Neural cell (in vitro differentiated cells): ENCODE measurements at regions not wholly inside any gene's neighbourhood (a gene's known extent, or its start where the extent isn't known, plus 50 kb on each side); places are given as distances from the start of the nearest gene placed in this dataset.

Experiments
- H2AFZ ChIP-seq: fragments of 200-600, 300-800 bp; sonication (generic), shearing (Covaris generic); 2 replicates; pipeline ENCODE4 v1.6.0; 2014; ENCODE audit warnings: low read depth, mild to moderate bottlenecking, antibody characterized with exemption, low read length, moderate library complexity
- H3F3A ChIP-seq: fragments of 200-600 bp; shearing (Covaris generic); 2 replicates; pipeline ENCODE4 v1.6.1; 2016; ENCODE audit warnings: mild to moderate bottlenecking, moderate library complexity, mixed read lengths, antibody characterized with exemption, low read length; ENCODE audit not compliant: insufficient read depth, poor library complexity, severe bottlenecking
- H3K27ac ChIP-seq: fragments of 200-600, 300-800 bp; sonication (generic), shearing (Covaris generic); 2 replicates; pipeline ENCODE4 v1.5.1; 2014; ENCODE audit warnings: mild to moderate bottlenecking, low read length, moderate library complexity
- H3K27me3 ChIP-seq: fragments of 300-800, 200-600 bp; sonication (generic), shearing (Covaris generic); 2 replicates; pipeline ENCODE4 v1.6.0; 2014; ENCODE audit warnings: mild to moderate bottlenecking, low read depth, low read length, moderate library complexity; ENCODE audit not compliant: insufficient read depth
- H3K36me3 ChIP-seq: fragments of 300-800, 200-600 bp; sonication (generic), shearing (Covaris generic); 2 replicates; pipeline ENCODE4 v1.5.1; 2014; ENCODE audit warnings: mild to moderate bottlenecking, antibody characterized with exemption, low read length, moderate library complexity; ENCODE audit not compliant: insufficient read depth
- H3K4me2 ChIP-seq: fragments of 300-800, 200-600 bp; sonication (generic), shearing (Covaris generic); 2 replicates; pipeline ENCODE4 v1.6.0; 2014; ENCODE audit warnings: mild to moderate bottlenecking, low read length
- H3K4me3 ChIP-seq: fragments of 300-800, 200-600 bp; sonication (generic), shearing (Covaris generic); 2 replicates; pipeline ENCODE4 v1.5.1; 2014; ENCODE audit warnings: mild to moderate bottlenecking, low read length, moderate library complexity
- H3K79me2 ChIP-seq: fragments of 200-600 bp; shearing (Covaris generic); replicated peaks from 2 replicates; pipeline ENCODE4 v1.6.0; 2014; ENCODE audit warnings: mild to moderate bottlenecking, low read length, moderate library complexity; ENCODE audit not compliant: insufficient read depth
- H3K9ac ChIP-seq: fragments of 300-800, 200-600 bp; sonication (generic), shearing (Covaris generic); 2 replicates; pipeline ENCODE4 v1.6.1; 2016; ENCODE audit warnings: mild to moderate bottlenecking, low read length, mixed read lengths
- H3K9me2 ChIP-seq: fragments of 200-600 bp; shearing (Covaris generic); 2 replicates; pipeline ENCODE4 v1.6.1; 2016; ENCODE audit warnings: mild to moderate bottlenecking, low read length, mixed read lengths; ENCODE audit not compliant: insufficient read depth
- H3K9me3 ChIP-seq: fragments of 200-600, 300-800 bp; sonication (generic), shearing (Covaris generic); 2 replicates; pipeline ENCODE4 v1.6.1; 2016; ENCODE audit warnings: mild to moderate bottlenecking, mixed run types, low read length, moderate library complexity, mixed read lengths
- H4K20me1 ChIP-seq: fragments of 200-600 bp; shearing (Covaris generic); 2 replicates; pipeline ENCODE4 v1.6.1; 2016; ENCODE audit warnings: mild to moderate bottlenecking, mixed run types; ENCODE audit not compliant: insufficient read depth
- CTCF ChIP-seq: fragments of 450-650 bp; IDR thresholded peaks from 2 replicates; pipeline ENCODE4 v1.5.1; 2014; ENCODE audit warnings: antibody characterized with exemption, mild to moderate bottlenecking, moderate library complexity; ENCODE audit not compliant: poor library complexity, severe bottlenecking
- EP300 ChIP-seq: fragments of 450-650 bp; conservative IDR thresholded peaks from 2 replicates; pipeline ENCODE4 v1.6.1; 2014; ENCODE audit warnings: antibody characterized with exemption, mild to moderate bottlenecking, moderate library complexity; ENCODE audit not compliant: poor library complexity, severe bottlenecking
- EZH2 ChIP-seq: fragments of 200-600, 300-800 bp; shearing (Covaris generic), sonication (generic); IDR thresholded peaks from 2 replicates; pipeline ENCODE4 v1.6.1; 2014; ENCODE audit warnings: antibody characterized with exemption, low read length, borderline replicate concordance, mild to moderate bottlenecking; ENCODE audit not compliant: insufficient read depth, poor library complexity, severe bottlenecking
- MXI1 ChIP-seq: fragments of 450-650 bp; conservative IDR thresholded peaks from 2 replicates; pipeline ENCODE4 v1.6.1; 2014; ENCODE audit warnings: antibody characterized with exemption, mild to moderate bottlenecking; ENCODE audit not compliant: poor library complexity, severe bottlenecking
- POLR2AphosphoS5 ChIP-seq: IDR thresholded peaks from 2 replicates; pipeline ENCODE4 v1.6.1; 2012
- RAD21 ChIP-seq: fragments of 450-650 bp; conservative IDR thresholded peaks from 2 replicates; pipeline ENCODE4 v1.6.1; 2014; ENCODE audit warnings: antibody characterized with exemption, mild to moderate bottlenecking, moderate library complexity
- SMC3 ChIP-seq: fragments of 450-650 bp; conservative IDR thresholded peaks from 2 replicates; pipeline ENCODE4 v1.6.1; 2014; ENCODE audit warnings: antibody characterized with exemption, mild to moderate bottlenecking, moderate library complexity; ENCODE audit not compliant: poor library complexity
- TAF1 ChIP-seq: IDR thresholded peaks from 2 replicates; pipeline ENCODE4 v1.6.1; 2012; ENCODE audit warnings: low read depth
- TF ChIP-seq, protein P1 (sequence below): IDR thresholded peaks from 2 replicates; pipeline ENCODE4 v1.6.1; 2012; ENCODE audit warnings: borderline replicate concordance

GRCh38 chr17:6927290-6928126 lies 68.3 kb upstream of the ALOX12 start:
- Histone ChIP-seq H3F3A (no peaks in the 10 kb centered on the region), H4K20me1 (no peaks in the 10 kb centered on the region), H3K9ac (no peak overlapping the region), H3K27me3 (no peaks in the 10 kb centered on the region), H3K36me3 (no peaks in the 10 kb centered on the region), H3K9me2 (no peaks in the 10 kb centered on the region), H3K9me3 (peaks cover 5% of the 10 kb centered on the region), H3K4me3 (no peak overlapping the region), H3K4me2 (no peak overlapping the region), H3K79me2 (no peaks in the 10 kb centered on the region), H2AFZ (no peak overlapping the region), H3K27ac (no peak overlapping the region)
- TF ChIP-seq EP300, result no peak
- TF ChIP-seq EZH2, result no peak
- TF ChIP-seq CTCF, result no peak
- no peak for TF ChIP-seq POLR2AphosphoS5
- no peak for TF ChIP-seq TAF1
- no peak for TF ChIP-seq MXI1
- TF ChIP-seq SMC3, result no peak
- TF ChIP-seq, protein P1, sequence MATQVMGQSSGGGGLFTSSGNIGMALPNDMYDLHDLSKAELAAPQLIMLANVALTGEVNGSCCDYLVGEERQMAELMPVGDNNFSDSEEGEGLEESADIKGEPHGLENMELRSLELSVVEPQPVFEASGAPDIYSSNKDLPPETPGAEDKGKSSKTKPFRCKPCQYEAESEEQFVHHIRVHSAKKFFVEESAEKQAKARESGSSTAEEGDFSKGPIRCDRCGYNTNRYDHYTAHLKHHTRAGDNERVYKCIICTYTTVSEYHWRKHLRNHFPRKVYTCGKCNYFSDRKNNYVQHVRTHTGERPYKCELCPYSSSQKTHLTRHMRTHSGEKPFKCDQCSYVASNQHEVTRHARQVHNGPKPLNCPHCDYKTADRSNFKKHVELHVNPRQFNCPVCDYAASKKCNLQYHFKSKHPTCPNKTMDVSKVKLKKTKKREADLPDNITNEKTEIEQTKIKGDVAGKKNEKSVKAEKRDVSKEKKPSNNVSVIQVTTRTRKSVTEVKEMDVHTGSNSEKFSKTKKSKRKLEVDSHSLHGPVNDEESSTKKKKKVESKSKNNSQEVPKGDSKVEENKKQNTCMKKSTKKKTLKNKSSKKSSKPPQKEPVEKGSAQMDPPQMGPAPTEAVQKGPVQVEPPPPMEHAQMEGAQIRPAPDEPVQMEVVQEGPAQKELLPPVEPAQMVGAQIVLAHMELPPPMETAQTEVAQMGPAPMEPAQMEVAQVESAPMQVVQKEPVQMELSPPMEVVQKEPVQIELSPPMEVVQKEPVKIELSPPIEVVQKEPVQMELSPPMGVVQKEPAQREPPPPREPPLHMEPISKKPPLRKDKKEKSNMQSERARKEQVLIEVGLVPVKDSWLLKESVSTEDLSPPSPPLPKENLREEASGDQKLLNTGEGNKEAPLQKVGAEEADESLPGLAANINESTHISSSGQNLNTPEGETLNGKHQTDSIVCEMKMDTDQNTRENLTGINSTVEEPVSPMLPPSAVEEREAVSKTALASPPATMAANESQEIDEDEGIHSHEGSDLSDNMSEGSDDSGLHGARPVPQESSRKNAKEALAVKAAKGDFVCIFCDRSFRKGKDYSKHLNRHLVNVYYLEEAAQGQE, result no peak
- no peak for TF ChIP-seq RAD21

- H3K4me3 ChIP-seq, result no peak overlapping the region
- H2AFZ ChIP-seq, result no peak overlapping the region
- no peak for TF ChIP-seq SMC3
- TF ChIP-seq RAD21, result no peak
- no peak for TF ChIP-seq TAF1
- TF ChIP-seq MXI1, result no peak
- no peak for TF ChIP-seq EP300
- TF ChIP-seq CTCF, result no peak
- TF ChIP-seq POLR2AphosphoS5, result no peak
- no peak for TF ChIP-seq EZH2
- TF ChIP-seq, protein P1, result no peak
- no peak overlapping the region for H3K9ac ChIP-seq
- H3K4me2 ChIP-seq, result no peak overlapping the region
- peaks cover 5% of the 10 kb centered on the region for H3K9me3 ChIP-seq
- H3K36me3 ChIP-seq, result no peaks in the 10 kb centered on the region
- H3F3A ChIP-seq, result no peaks in the 10 kb centered on the region
- H4K20me1 ChIP-seq, result no peaks in the 10 kb centered on the region
- no peak overlapping the region for H3K27ac ChIP-seq
- H3K79me2 ChIP-seq, result no peaks in the 10 kb centered on the region
- no peaks in the 10 kb centered on the region for H3K9me2 ChIP-seq
- H3K27me3 ChIP-seq, result no peaks in the 10 kb centered on the region
Observed at GRCh38 chr17:6928193-6928592, 67.7 kb upstream of the ALOX12 start.
